Neutrophil (primary cell): ENCODE measurements at regions not wholly inside any gene's neighbourhood (a gene's known extent, or its start where the extent isn't known, plus 50 kb on each side); places are given as distances from the start of the nearest gene placed in this dataset.
"Not testable (repeated sequence)": the region's sequence is repeated elsewhere in the genome, so short reads cannot be mapped to it uniquely, and the experiment has no call there.

Source experiments
- H3K27ac ChIP-seq: fragments of 200-600 bp; sonication (generic); 2 replicates; pipeline ENCODE4 v1.5.1; 2016; ENCODE audit warnings: mild to moderate bottlenecking, moderate library complexity
- H3K27me3 ChIP-seq: fragments of 200-600 bp; sonication (generic); 2 replicates; pipeline ENCODE4 v1.6.0; 2016; ENCODE audit warnings: mild to moderate bottlenecking
- H3K36me3 ChIP-seq: fragments of 200-600 bp; sonication (generic); 2 replicates; pipeline ENCODE4 v1.5.1; 2017
- H3K4me1 ChIP-seq, 2 experiments: fragments of 200-600 bp in 1 of 2; sonication (generic) in 1 of 2; 1 replicate in 1 of 2; 2 replicates in 1 of 2; pipeline versions ENCODE4 v1.5.1 to v1.6.1; 2013 to 2016; ENCODE audit warnings: low read depth in 1 of 2, low read length in 1 of 2, mild to moderate bottlenecking in 1 of 2, moderate library complexity in 1 of 2; ENCODE audit not compliant: control insufficient read depth in 1 of 2, insufficient read depth in 1 of 2
- H3K4me3 ChIP-seq, 2 experiments: fragments of 200-600 bp in 1 of 2; sonication (generic) in 1 of 2; 1 replicate in 1 of 2; 2 replicates in 1 of 2; pipeline ENCODE4 v1.5.1; 2013 to 2016; ENCODE audit warnings: low read depth in 1 of 2, low read length in 1 of 2, mild to moderate bottlenecking in 1 of 2, moderate library complexity in 1 of 2
- H3K9me3 ChIP-seq: fragments of 200-600 bp; sonication (generic); 2 replicates; pipeline ENCODE4 v1.5.1; 2016
- TF ChIP-seq, protein P1 (sequence below): fragments of 200-600 bp; sonication (generic); IDR thresholded peaks from 2 replicates; pipeline ENCODE4 v1.5.1; 2016; ENCODE audit warnings: antibody characterized with exemption

DNA sequence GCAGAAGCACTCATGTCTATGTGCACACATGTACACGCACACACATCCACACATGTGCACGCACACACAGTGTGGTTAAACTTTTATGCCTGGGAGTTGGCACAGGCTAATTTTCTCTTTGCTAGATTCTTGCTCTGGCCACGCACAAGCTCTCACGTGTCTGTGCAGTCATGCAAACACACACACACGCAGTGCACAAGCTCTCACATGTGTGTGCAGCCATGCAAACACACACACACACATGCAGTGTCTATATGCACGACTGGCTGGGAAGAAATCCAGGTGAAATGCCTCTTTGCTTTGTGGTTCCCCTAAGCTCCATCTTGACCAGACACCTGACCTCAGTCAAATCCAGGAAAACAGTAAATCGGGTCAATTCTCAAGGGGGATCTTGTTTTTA is 138.0 kb downstream of the SHOX start:
- no peak overlapping the region for H3K4me3 ChIP-seq
- TF ChIP-seq, protein P1, sequence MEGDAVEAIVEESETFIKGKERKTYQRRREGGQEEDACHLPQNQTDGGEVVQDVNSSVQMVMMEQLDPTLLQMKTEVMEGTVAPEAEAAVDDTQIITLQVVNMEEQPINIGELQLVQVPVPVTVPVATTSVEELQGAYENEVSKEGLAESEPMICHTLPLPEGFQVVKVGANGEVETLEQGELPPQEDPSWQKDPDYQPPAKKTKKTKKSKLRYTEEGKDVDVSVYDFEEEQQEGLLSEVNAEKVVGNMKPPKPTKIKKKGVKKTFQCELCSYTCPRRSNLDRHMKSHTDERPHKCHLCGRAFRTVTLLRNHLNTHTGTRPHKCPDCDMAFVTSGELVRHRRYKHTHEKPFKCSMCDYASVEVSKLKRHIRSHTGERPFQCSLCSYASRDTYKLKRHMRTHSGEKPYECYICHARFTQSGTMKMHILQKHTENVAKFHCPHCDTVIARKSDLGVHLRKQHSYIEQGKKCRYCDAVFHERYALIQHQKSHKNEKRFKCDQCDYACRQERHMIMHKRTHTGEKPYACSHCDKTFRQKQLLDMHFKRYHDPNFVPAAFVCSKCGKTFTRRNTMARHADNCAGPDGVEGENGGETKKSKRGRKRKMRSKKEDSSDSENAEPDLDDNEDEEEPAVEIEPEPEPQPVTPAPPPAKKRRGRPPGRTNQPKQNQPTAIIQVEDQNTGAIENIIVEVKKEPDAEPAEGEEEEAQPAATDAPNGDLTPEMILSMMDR = no peak
- no peaks in the 10 kb centered on the region for H3K4me1 ChIP-seq
- no peaks in the 10 kb centered on the region for H3K9me3 ChIP-seq
- H3K27ac ChIP-seq = no peak overlapping the region
- H3K36me3 ChIP-seq = no peaks in the 10 kb centered on the region
- H3K27me3 ChIP-seq = no peaks in the 10 kb centered on the region

DNA sequence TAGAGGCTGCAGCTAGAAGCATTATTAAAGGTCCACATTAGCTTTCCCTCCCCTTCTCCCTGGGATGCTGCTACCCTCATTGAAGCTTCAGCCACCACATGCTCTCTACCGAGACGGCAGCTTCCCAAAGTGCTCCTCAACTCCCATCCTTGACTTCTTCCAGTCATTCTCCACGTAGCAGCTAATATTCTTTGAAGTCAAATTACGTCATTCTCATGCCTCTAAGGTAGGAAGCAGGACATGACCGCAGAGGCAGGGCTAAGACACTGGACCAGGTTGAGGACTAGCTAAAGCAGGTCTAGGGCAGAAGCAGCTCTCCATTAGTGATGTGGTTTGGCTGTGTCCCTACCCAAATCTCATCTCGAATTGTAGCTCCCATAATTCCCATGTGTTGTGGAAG is 128.3 kb downstream of the SHOX start:
- H3K27me3 ChIP-seq = no peaks in the 10 kb centered on the region
- H3K4me1 ChIP-seq = no peaks in the 10 kb centered on the region
- H3K4me3 ChIP-seq = no peak overlapping the region
- TF ChIP-seq, protein P1 = no peak
- H3K9me3 ChIP-seq = no peaks in the 10 kb centered on the region
- H3K27ac ChIP-seq = no peak overlapping the region
- no peaks in the 10 kb centered on the region for H3K36me3 ChIP-seq

DNA sequence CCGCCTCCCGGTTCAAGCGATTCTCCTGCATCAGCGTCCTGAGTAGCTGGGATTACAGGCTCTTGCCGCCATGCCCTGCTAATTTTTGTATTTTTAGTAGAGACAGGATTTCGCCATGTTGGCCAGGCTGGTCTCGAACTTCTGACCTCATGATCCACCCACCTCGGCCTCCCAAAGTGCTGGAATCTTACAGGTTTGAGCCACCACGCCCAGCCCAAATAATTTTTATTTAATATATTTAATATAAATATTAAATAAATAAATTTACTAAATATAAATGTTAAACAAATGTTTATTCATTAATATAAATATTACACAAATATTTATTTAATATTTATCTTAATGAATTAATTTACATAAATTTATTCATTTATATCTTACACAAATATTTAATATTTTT is 120.2 kb downstream of the SHOX start:
- Histone ChIP-seq H3K9me3 (no peaks in the 10 kb centered on the region), H3K4me3 (no peak overlapping the region), H3K27ac (no peak overlapping the region), H3K36me3 (no peaks in the 10 kb centered on the region), H3K4me1 (no peaks in the 10 kb centered on the region), H3K27me3 (no peaks in the 10 kb centered on the region)
- TF ChIP-seq, protein P1 = no peak

DNA sequence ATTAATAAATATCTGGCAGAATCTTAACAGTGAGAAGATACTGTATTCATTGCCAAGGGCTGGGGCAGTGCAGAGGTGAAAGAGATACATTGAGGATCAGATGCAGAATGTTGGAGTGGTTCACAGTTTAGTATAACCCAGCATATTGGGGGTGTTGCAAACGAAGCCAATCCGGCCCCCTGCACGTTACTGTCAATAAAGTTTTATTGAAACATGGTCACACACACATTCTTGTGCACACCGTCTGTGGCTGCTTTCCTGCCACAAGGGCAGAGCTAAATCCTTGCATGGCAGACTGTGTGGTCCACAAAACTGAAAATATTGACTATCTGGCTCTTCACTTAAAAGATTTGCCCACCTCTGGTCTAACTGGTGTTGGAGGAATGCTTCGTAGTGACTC is 119.7 kb downstream of the SHOX start:
- TF ChIP-seq, protein P1 = no peak
- Histone ChIP-seq H3K4me1 (no peaks in the 10 kb centered on the region), H3K36me3 (no peaks in the 10 kb centered on the region), H3K27ac (no peak overlapping the region), H3K27me3 (no peaks in the 10 kb centered on the region), H3K4me3 (no peak overlapping the region), H3K9me3 (no peaks in the 10 kb centered on the region)

DNA sequence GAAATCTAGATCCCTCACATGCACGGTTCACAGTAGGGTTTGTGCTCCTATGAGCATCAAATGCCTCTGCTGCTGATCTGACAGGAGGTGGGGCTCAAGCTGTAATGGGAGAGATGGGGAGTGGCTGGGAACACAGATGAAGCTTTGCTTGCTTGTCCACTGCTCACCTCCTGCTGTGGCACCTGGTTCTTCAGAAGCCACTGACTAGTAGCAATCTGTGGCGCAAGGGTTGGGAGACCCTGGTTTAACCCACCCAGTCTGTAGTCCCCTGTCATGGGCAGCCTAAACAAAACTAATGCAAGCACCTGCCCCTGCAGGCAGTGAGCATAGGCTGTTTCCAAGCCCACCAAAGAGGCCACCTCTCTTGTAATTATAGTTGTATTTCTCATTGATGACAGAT is 116.6 kb downstream of the SHOX start:
- no peaks in the 10 kb centered on the region for H3K27me3 ChIP-seq
- H3K36me3 ChIP-seq = no peaks in the 10 kb centered on the region
- H3K9me3 ChIP-seq = no peaks in the 10 kb centered on the region
- H3K4me3 ChIP-seq = no peak overlapping the region
- TF ChIP-seq, protein P1 = no peak
- H3K4me1 ChIP-seq = no peaks in the 10 kb centered on the region
- no peak overlapping the region for H3K27ac ChIP-seq

DNA sequence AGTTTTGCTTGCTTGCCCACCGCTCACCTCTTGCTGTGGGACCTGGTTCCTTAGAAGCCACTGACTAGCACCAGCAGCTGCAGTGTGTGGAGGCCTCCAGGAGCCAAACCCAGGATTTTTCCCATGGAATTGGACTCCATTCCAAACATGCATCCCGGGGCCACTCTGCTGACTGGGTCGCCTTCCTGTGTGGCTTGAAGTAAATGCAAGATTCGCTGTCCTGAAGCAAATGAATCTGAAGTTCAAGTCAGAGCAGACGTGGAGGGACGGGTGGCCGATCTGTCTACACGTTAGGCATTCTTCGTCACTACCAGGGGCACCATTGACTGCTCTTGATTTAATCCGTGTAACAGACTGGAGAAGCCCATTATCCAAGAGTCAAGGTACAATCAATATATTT is 109.0 kb downstream of the SHOX start:
- TF ChIP-seq, protein P1 = no peak
- H3K27me3 ChIP-seq = no peaks in the 10 kb centered on the region
- no peak overlapping the region for H3K4me3 ChIP-seq
- no peaks in the 10 kb centered on the region for H3K4me1 ChIP-seq
- no peak overlapping the region for H3K27ac ChIP-seq
- no peaks in the 10 kb centered on the region for H3K9me3 ChIP-seq
- no peaks in the 10 kb centered on the region for H3K36me3 ChIP-seq

DNA sequence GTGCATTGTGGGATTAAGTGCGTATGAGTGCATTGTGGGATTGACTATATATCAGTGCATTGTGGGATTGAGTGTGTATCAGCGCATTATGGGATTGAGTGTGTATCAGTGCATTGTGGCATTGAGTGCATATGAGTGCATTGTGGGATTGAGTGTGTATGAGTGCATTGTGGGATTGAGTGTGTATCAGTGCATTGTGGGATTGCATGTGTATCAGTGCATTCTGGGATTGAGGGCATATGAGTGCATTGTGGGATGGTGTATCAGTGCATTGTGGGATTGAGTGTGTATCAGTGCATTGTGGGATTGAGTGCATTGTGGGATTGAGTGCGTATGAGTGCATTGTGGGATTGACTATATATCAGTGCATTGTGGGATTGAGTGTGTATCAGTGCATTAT is 106.4 kb downstream of the SHOX start:
- H3K9me3 ChIP-seq, H3K36me3 ChIP-seq, H3K27me3 ChIP-seq, H3K4me1 ChIP-seq, H3K4me3 ChIP-seq, H3K27ac ChIP-seq: not testable (repeated sequence)
